ENCODE measurements at regions not wholly inside any gene's neighbourhood (a gene's known extent, or its start where the extent isn't known, plus 50 kb on each side); places are given as distances from the start of the nearest gene placed in this dataset.
A peak's percentile ranks its signal among the peaks of the same experiment; 100 is the strongest.
"Not testable (repeated sequence)": the region's sequence is repeated elsewhere in the genome, so short reads cannot be mapped to it uniquely, and the experiment has no call there.

DNA sequence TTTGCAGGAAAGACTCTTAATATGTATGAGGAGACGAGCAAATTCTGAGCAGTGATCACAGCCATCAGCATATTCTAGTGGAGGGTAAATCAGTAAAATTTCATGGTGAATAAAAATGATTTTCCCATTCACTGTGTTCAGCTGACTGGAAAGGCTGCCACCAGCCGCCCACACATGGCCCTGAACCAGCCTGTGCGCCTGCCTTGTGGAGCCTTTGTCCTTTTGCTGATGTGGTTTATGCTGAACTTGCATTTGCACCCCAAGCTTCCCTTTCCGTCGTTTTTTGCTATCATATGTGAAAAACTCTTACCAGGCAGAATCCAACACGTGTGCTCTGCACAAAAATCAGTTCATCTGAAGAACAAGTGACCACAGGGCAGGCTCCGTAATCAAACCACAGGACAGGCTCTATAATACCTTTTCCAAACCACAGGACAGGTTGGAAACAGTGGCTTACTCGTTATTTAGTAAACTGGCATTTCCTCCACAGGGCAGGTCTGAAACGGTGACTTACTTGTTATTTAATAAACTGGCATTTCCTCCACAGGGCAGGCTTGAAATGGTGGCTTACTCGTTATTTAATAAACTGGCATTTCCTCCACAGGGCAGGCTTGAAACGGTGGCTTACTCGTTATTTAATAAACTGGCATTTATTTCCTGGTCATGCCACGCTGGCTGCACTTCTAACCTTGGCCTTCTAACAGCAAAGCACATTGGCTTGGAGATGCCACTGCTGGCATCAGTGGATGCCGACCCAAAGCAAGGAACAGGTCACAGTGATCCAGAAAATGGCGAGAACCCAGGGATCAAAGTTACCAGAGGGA, 58.4 kb upstream of the TNK2 start:
- H3K27me3 ChIP-seq; DNase-seq; H3K4me3 ChIP-seq; H3K9me3 ChIP-seq; intact Hi-C loops (cut with DNase I; ENCODE audit: low total_unique reads); in situ Hi-C loops (cut with MboI; ENCODE audit: low pct_ligation_motif_present in 1 of 4, low pct_unique_long_range_greater_than_20kb in 1 of 4, low sequenced_read_pairs in 3 of 4): not testable (repeated sequence)
- WGBS, 2 donors (ENCODE audit: low coverage in 1 of 2) = 71 to 81% methylated on average over 5 to 8 of the region's 15 CpGs
- H3K4me1 ChIP-seq = peaks cover 0 to 12% (median 5%) of the 10 kb centered on the region in 4 donors
- peaks cover 0 to 42% (median 18%) of the 10 kb centered on the region in 4 donors for H3K36me3 ChIP-seq
- H3K27ac ChIP-seq = peak overlapping the region in 1 of 4 donors; percentile 35

DNA sequence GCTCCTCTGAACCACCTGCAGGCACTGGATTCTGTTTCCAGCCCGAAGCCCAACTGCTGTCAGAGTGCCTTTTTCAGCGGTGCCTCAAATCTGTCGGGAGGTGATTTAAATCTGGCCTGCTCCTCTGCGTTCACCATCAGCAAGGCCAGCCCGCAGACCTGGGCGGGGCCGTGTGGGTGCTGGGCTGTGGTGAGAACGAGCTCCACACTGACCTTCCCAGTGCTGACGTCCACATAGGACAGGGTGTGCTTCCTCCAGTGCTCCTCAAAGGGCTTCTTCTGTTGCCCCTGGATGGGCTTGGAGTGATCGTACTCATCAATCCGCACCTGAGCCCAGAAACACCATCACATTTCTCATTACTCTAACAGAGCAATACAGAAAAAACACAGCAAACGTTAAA, 56.9 kb upstream of the TNK2 start:
- not testable (repeated sequence) for DNase-seq

DNA sequence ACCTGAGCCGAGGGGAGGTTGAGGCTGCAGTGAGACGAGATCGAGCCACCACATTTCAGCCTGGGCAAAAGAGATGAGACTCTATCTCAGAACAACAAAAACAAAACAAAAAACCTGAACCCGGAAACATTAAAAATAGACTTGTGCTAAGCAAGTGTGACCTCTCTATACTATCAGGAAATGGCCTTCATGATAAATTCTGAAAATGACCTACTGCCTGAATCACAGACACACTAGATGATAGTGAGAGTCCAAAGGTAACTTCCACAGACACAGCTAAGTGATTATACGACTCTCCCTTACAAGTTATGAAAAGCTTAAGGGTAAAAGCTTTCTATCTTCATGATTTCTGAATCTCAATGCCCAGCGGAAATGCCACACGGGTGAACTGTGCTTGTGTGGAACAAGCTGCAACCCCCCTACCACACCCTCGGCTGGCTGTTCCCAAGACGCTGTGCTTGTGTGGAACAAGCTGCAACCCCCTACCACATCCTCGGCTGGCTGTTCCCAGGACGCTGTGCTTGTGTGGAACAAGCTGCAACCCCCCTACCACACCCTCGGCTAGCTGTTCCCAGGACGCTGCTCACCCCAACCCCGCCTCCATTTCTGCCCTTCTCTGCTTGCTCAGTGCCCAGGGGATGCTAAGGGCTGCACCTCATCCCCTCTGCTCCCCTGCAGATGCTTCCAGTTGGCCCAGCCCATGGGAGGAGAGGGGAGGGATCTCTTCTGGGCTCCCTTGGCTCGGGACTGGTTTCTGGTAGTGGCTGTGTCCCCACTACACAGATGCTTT, 56.2 kb upstream of the TNK2 start:
- H3K27me3 ChIP-seq; in situ Hi-C loops (cut with MboI; ENCODE audit: low pct_ligation_motif_present in 1 of 4, low pct_unique_long_range_greater_than_20kb in 1 of 4, low sequenced_read_pairs in 3 of 4); H3K9me3 ChIP-seq; intact Hi-C loops (cut with DNase I; ENCODE audit: low total_unique reads); DNase-seq; H3K4me3 ChIP-seq: not testable (repeated sequence)
- H3K36me3 ChIP-seq = peaks cover 0 to 26% (median 9%) of the 10 kb centered on the region in 4 donors
- WGBS, 2 donors (ENCODE audit: low coverage in 1 of 2) = 72% methylated on average over 14 of the region's 15 CpGs; no CpG with 5 or more reads in 1 of the 2 donors
- H3K27ac ChIP-seq = peak overlapping the region; percentile 26 to 64 (median 46)
- H3K4me1 ChIP-seq = peaks cover 0 to 15% (median 6%) of the 10 kb centered on the region in 4 donors

More for the DNA sequence above, 56.9 kb upstream of the TNK2 start:
- H3K4me3 ChIP-seq; H3K27me3 ChIP-seq; H3K9me3 ChIP-seq; intact Hi-C loops (cut with DNase I; ENCODE audit: low total_unique reads); in situ Hi-C loops (cut with MboI; ENCODE audit: low pct_ligation_motif_present in 1 of 4, low pct_unique_long_range_greater_than_20kb in 1 of 4, low sequenced_read_pairs in 3 of 4): not testable (repeated sequence)
- H3K36me3 ChIP-seq = peaks cover 0 to 28% (median 11%) of the 10 kb centered on the region in 4 donors
- peaks cover 0 to 13% (median 6%) of the 10 kb centered on the region in 4 donors for H3K4me1 ChIP-seq
- 95% methylated on average over 2 of the region's 12 CpGs; no CpG with 5 or more reads in 1 of the 2 donors for WGBS, 2 donors (ENCODE audit: low coverage in 1 of 2)
- H3K27ac ChIP-seq = peak overlapping the region in 2 of 4 donors; percentile 28 to 64

DNA sequence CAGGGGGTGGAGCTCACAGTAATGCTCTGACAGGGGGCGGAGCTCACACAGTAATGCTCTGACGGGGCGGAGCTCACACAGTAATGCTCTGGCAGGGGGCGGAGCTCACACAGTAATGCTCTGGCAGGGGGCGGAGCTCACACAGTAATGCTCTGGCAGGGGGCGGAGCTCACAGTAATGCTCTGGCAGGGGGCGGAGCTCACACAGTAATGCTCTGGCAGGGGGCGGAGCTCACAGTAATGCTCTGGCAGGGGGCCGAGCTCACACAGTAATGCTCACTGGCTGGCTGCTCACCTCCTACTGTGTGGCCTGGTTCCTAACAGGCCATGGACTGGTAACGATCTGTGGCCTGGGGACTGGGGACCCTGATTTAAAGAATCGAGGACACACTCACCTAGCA, 53.9 kb upstream of the TNK2 start:
- in situ Hi-C loops (cut with MboI; ENCODE audit: low pct_ligation_motif_present in 1 of 4, low pct_unique_long_range_greater_than_20kb in 1 of 4, low sequenced_read_pairs in 3 of 4); DNase-seq; H3K4me3 ChIP-seq; intact Hi-C loops (cut with DNase I; ENCODE audit: low total_unique reads); H3K27ac ChIP-seq; H3K27me3 ChIP-seq; H3K9me3 ChIP-seq: not testable (repeated sequence)
- Histone ChIP-seq H3K4me1 (peaks cover 0 to 18% (median 6%) of the 10 kb centered on the region in 4 donors), H3K36me3 (peaks cover 0 to 20% (median 9%) of the 10 kb centered on the region in 4 donors)
- WGBS, 2 donors (ENCODE audit: low coverage in 1 of 2) = 94 to 100% methylated on average over 2 to 3 of the region's 11 CpGs

DNA sequence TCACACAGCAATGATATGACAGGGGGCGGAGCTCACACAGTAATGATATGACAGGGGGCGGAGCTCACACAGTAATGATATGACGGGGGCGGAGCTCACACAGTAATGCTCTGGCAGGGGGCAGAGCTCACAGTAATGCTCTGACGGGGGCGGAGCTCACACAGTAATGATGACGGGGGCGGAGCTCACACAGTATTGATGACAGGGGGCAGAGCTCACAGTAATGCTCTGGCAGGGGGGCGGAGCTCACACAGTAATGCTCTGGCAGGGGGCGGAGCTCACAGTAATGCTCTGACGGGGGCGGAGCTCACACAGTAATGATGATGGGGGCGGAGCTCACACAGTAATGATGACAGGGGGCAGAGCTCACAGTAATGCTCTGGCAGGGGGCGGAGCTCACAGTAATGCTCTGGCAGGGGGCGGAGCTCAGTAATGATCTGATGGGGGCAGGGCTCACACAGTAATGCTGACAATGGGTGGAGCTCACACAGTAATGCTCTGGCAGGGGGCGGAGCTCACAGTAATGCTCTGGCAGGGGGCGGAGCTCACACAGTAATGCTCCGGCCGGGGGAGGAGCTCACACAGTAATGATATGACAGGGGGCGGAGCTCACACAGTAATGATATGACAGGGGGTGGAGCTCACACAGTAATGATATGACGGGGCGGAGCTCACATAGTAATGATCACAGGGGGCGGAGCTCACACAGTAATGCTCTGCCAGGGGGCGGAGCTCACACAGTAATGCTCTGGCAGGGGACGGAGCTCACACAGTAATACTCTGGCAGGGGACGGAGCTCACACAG, 52.8 kb upstream of the TNK2 start:
- WGBS, 2 donors (ENCODE audit: low coverage in 1 of 2) = 70 to 84% methylated on average over 2 to 18 of the region's 26 CpGs
- H3K4me3 ChIP-seq; H3K27me3 ChIP-seq; in situ Hi-C loops (cut with MboI; ENCODE audit: low pct_ligation_motif_present in 1 of 4, low pct_unique_long_range_greater_than_20kb in 1 of 4, low sequenced_read_pairs in 3 of 4); H3K9me3 ChIP-seq; H3K27ac ChIP-seq; intact Hi-C loops (cut with DNase I; ENCODE audit: low total_unique reads): not testable (repeated sequence)
- H3K36me3 ChIP-seq = peaks cover 0 to 20% (median 8%) of the 10 kb centered on the region in 4 donors
- DNase-seq = peak; percentile 47
- H3K4me1 ChIP-seq = peaks cover 0 to 18% (median 6%) of the 10 kb centered on the region in 4 donors

DNA sequence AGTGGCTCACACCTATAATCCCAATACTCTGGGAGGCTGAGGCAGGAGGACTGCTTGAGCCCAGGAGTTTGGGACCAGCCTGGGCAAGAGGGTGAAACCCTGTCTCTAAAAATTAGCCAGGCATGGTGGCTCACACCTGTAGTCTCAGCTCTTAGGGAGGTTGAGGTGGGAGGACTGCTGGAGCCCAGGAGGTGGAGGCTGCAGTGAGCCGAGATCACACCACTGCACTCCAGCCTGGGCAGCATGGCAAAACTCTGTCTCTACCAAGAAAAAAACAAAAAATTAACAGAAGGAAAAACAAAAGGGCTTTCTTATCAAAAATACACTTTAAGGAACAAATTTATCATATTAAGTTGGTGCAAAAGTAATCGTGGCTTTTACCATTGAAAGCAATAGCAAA, 51.8 kb upstream of the TNK2 start:
- DNase-seq; intact Hi-C loops (cut with DNase I; ENCODE audit: low total_unique reads); H3K4me3 ChIP-seq; in situ Hi-C loops (cut with MboI; ENCODE audit: low pct_ligation_motif_present in 1 of 4, low pct_unique_long_range_greater_than_20kb in 1 of 4, low sequenced_read_pairs in 3 of 4); H3K9me3 ChIP-seq; H3K27me3 ChIP-seq: not testable (repeated sequence)
- Histone ChIP-seq H3K27ac (peak overlapping the region in 3 of 4 donors; percentile 46 to 65 (median 47)), H3K4me1 (peaks cover 0 to 16% (median 6%) of the 10 kb centered on the region in 4 donors), H3K36me3 (peaks cover 0 to 15% (median 6%) of the 10 kb centered on the region in 4 donors)
- 95% methylated on average over 1 to 2 of the region's 2 CpGs for WGBS, 2 donors (ENCODE audit: low coverage in 1 of 2)

DNA sequence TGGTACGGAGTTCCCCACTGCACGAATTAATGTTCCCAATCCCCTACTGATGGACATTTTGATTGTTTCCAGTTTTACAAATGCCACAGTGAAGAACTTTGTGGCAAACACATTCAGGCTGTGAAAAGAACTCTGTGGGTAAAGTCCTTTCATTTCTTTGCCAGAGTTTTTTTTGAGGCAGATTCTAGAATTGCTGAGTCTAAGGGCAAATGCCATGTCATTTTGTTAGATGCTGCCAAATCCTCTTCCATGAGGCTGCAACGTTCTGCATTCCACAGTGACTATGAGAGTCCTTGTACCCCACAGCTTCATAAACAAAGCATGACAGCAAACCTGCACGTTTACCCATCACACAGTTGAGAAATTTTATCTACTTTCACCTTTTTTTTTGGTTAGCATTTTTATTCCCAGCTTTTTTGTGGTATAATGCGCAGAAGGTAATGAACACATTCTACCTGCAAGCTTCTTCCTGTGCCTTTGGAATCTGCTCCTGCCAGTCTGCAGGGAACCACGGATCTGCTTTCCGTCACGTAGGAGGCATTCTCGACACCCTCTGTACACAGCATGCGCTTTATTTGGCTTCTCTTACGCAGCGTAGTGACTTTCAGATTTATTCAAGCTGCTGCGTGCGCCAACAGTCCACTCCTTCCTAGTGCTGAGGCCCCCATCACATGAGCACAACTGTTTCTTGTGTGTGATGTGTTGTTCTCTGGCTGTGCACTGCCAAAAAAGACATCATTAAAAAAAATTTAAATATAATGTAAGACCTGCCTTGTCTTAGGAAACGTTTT, 51.2 kb upstream of the TNK2 start:
- H3K4me3 ChIP-seq; H3K27me3 ChIP-seq; intact Hi-C loops (cut with DNase I; ENCODE audit: low total_unique reads); DNase-seq; H3K9me3 ChIP-seq; in situ Hi-C loops (cut with MboI; ENCODE audit: low pct_ligation_motif_present in 1 of 4, low pct_unique_long_range_greater_than_20kb in 1 of 4, low sequenced_read_pairs in 3 of 4): not testable (repeated sequence)
- Histone ChIP-seq H3K36me3 (peaks cover 0 to 13% (median 4%) of the 10 kb centered on the region in 4 donors), H3K27ac (peak overlapping the region in 3 of 4 donors; percentile 46 to 65 (median 47)), H3K4me1 (peaks cover 0 to 11% (median 4%) of the 10 kb centered on the region in 4 donors)
- WGBS, 2 donors (ENCODE audit: low coverage in 1 of 2) = 64 to 76% methylated on average over 2 to 4 of the region's 15 CpGs

DNA sequence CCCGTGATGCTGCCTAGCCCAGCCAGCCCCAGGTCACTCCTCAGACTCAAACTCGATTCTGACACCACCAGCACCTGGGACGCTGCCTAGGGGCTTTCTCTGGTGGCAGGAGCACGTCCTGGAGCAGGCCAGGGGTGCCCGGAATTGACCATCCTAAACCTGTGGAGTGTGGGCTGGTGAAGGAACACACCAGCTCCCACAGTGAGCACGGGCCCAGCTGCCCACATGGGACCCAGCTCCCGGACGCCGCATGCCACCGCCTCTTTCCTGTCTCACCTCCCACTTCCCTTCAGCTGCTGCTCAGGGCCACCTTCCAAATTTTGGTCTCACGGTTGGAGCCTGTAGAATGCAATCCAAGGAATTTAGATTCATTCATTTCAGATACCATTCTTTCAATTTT, 50.4 kb upstream of the TNK2 start:
- intact Hi-C loops (cut with DNase I; ENCODE audit: low total_unique reads); H3K4me3 ChIP-seq; H3K27me3 ChIP-seq; in situ Hi-C loops (cut with MboI; ENCODE audit: low pct_ligation_motif_present in 1 of 4, low pct_unique_long_range_greater_than_20kb in 1 of 4, low sequenced_read_pairs in 3 of 4); H3K9me3 ChIP-seq; DNase-seq: not testable (repeated sequence)
- WGBS, 2 donors (ENCODE audit: low coverage in 1 of 2) = 54% methylated on average over 6 of the region's 11 CpGs; no CpG with 5 or more reads in 1 of the 2 donors
- H3K4me1 ChIP-seq = peaks cover 0 to 11% (median 4%) of the 10 kb centered on the region in 4 donors
- peak overlapping the region in 2 of 4 donors; percentile 28 to 34 for H3K27ac ChIP-seq
- peaks cover 0 to 13% (median 4%) of the 10 kb centered on the region in 4 donors for H3K36me3 ChIP-seq

All from transverse colon (tissue), 4 donors.